GM12878 (cell line): ENCODE measurements at regions not wholly inside any gene's neighbourhood (a gene's known extent, or its start where the extent isn't known, plus 50 kb on each side); places are given as distances from the start of the nearest gene placed in this dataset.

Source experiments
- ATAC-seq: fragments of 200-7000 bp; cut with Tn5 transposase; 3 replicates; pipeline ENCODE4 v1.9.1; 2020; ENCODE audit warnings: mild to moderate bottlenecking, moderate library complexity
- BruUV-seq: library from RNA; stranded (reverse); fragments of 400-500 nt; replicated peaks from 2 replicates; lab custom pipeline; 2021; lab: Mats Ljungman, UMichigan
- CTCF ChIA-PET: fragments of 300-600 bp; sonication (Branson Sonifier 250); formaldehyde crosslinking; extraction: SDS; loops from one replicate; lab custom pipeline; 2021; ENCODE audit warnings: inconsistent platforms; lab: Yijun Ruan, JAX
- POLR2A ChIA-PET: fragments of 350-600 bp; formaldehyde crosslinking; extraction: SDS; loops from one replicate; lab custom pipeline; 2021; ENCODE audit warnings: inconsistent platforms; lab: Charles Lee
- RAD21 ChIA-PET: fragments of 300-600 bp; sonication (Branson Sonifier 250); formaldehyde crosslinking; loops from one replicate; lab custom pipeline; 2023; ENCODE audit warnings: antibody characterized with exemption; ENCODE audit not compliant: unreplicated experiment; lab: Charles Lee
- SMC1A ChIA-PET: fragments of 300-600 bp; sonication (Branson Sonifier 250); formaldehyde crosslinking; loops from one replicate; lab custom pipeline; 2023; ENCODE audit not compliant: unreplicated experiment, uncharacterized antibody; lab: Charles Lee
- DNase-seq: peaks from one replicate; pipeline ENCODE4 v3.0.0-alpha.2; 2011; ENCODE audit warnings: low read depth, low spot score
- FAIRE-seq: peaks from 3 replicates; lab custom pipeline; 2011; peaks lifted over from hg19 to GRCh38; lab: Jason Lieb, UNC
- H2AFZ ChIP-seq: 2 replicates; pipeline ENCODE4 v1.6.0; 2011; ENCODE audit warnings: low read depth, low read length, control low read depth; ENCODE audit not compliant: control insufficient read depth
- H3K27ac ChIP-seq: 2 replicates; pipeline ENCODE4 v1.5.1; 2011; ENCODE audit warnings: control low read depth; ENCODE audit not compliant: control insufficient read depth, insufficient read depth
- H3K27me3 ChIP-seq, 2 experiments: replicated peaks in 1 of 2; 2 replicates each; pipeline versions ENCODE4 v1.6.0 to v1.6.1; 2011; ENCODE audit warnings: low read length in 1 of 2; ENCODE audit not compliant: control insufficient read depth in 2 of 2, insufficient read depth in 2 of 2
- H3K36me3 ChIP-seq, 2 experiments: 2 replicates each; pipeline ENCODE4 v1.5.1; 2011; ENCODE audit warnings: low read length in 1 of 2; ENCODE audit not compliant: control insufficient read depth in 2 of 2, insufficient read depth in 2 of 2
- H3K4me1 ChIP-seq: 2 replicates; pipeline ENCODE4 v1.6.1; 2011; ENCODE audit warnings: mild to moderate bottlenecking, low read length, moderate library complexity, mixed read lengths; ENCODE audit not compliant: control insufficient read depth, insufficient read depth
- H3K4me2 ChIP-seq: 2 replicates; pipeline ENCODE4 v1.6.0; 2011; ENCODE audit warnings: control low read depth; ENCODE audit not compliant: control insufficient read depth, insufficient read depth
- H3K4me3 ChIP-seq: fragments of 200-600 bp; sonication (generic); 2 replicates; pipeline ENCODE4 v1.5.1; 2016
- H3K79me2 ChIP-seq: 2 replicates; pipeline ENCODE4 v1.6.0; 2011; ENCODE audit warnings: low read length; ENCODE audit not compliant: control insufficient read depth, insufficient read depth
- H3K9ac ChIP-seq: 2 replicates; pipeline ENCODE4 v1.8.0; 2011; ENCODE audit warnings: low read length, control low read depth, mixed read lengths; ENCODE audit not compliant: control insufficient read depth, insufficient read depth
- H3K9me3 ChIP-seq: replicated peaks from 3 replicates; pipeline ENCODE4 v1.5.1; 2011; ENCODE audit warnings: mild to moderate bottlenecking, low read length; ENCODE audit not compliant: control insufficient read depth, insufficient read depth
- H4K20me1 ChIP-seq: 2 replicates; pipeline ENCODE4 v1.6.0; 2011; ENCODE audit not compliant: control insufficient read depth, insufficient read depth
- BRCA1 ChIP-seq: IDR thresholded peaks from 2 replicates; pipeline ENCODE4 v1.6.1; 2011; ENCODE audit warnings: low read depth, low read length, improper control_type of control experiment
- SRF ChIP-seq, 2 experiments: IDR thresholded peaks; 2 replicates each; pipeline ENCODE4 v1.6.1; 2011; ENCODE audit warnings: low read depth in 2 of 2, low read length in 2 of 2, mild to moderate bottlenecking in 1 of 2, moderate library complexity in 1 of 2
- ZSCAN29 ChIP-seq: fragments of 450-650 bp; IDR thresholded peaks from 2 replicates; pipeline ENCODE4 v1.6.1; 2017; ENCODE audit warnings: mild to moderate bottlenecking, moderate library complexity
- WGBS: methylation state at CpG from one replicate; pipeline ENCODE4 v1.1.6; 2016; ENCODE audit warnings: low lambda C conversion rate; ENCODE audit not compliant: insufficient replicate concordance, insufficient coverage; ENCODE audit errors: missing lambda C conversion rate; 5-methylcytosine and 5-hydroxymethylcytosine counted together
- in situ Hi-C: fragments of 300-500 bp; cut with MboI; formaldehyde crosslinking; loops from 9 replicates; pipeline ENCODE4 v1.14.3; 2018; ENCODE audit warnings: mixed read lengths
- intact Hi-C: fragments of 100-400 bp; cut with micrococcal nuclease; formaldehyde crosslinking; loops from one replicate; pipeline ENCODE4 v1.14.2; 2022; ENCODE audit not compliant: unreplicated experiment
- TF ChIP-seq, protein P1 (sequence below), 3 experiments: IDR thresholded peaks in 2 of 3; conservative IDR thresholded peaks in 1 of 3; 2 replicates each; pipeline ENCODE4 v1.5.1; 2011; ENCODE audit warnings: low read depth in 3 of 3, low read length in 3 of 3, mild to moderate bottlenecking in 3 of 3, control low read depth in 2 of 3, moderate library complexity in 2 of 3, inconsistent platforms in 1 of 3, mixed read lengths in 1 of 3; ENCODE audit not compliant: control insufficient read depth in 2 of 3, insufficient read depth in 1 of 3; ENCODE audit errors: extremely low read depth in 1 of 3
- TF ChIP-seq, protein P2 (sequence below): fragments of 450-650 bp; IDR thresholded peaks from 2 replicates; pipeline ENCODE4 v1.6.1; 2017; ENCODE audit warnings: borderline replicate concordance

GRCh38 chr6:8499540-8499939 lies 64.2 kb upstream of the SLC35B3 start:
- no peaks in the 10 kb centered on the region for H3K36me3 ChIP-seq
- no peaks in the 10 kb centered on the region for H4K20me1 ChIP-seq
- FAIRE-seq: no peak
- WGBS: 0% methylated on average over 1 of the region's 1 CpG
- intact Hi-C loops: no loop called here
- no peak overlapping the region for H3K4me3 ChIP-seq
- RAD21 ChIA-PET: no interaction called here
- no peak overlapping the region for H2AFZ ChIP-seq
- H3K9me3 ChIP-seq: no peaks in the 10 kb centered on the region
- CTCF ChIA-PET: interaction anchor here (1.0 to 1.1 kb wide), 2 partner anchors 16 to 1930 kb away, joined by 3 to 4 read pairs; no protein-coding TSS in a partner anchor
- no peaks in the 10 kb centered on the region for H3K4me1 ChIP-seq
- no peaks in the 10 kb centered on the region for H3K27me3 ChIP-seq
- no peak for ATAC-seq
- DNase-seq: no peak
- POLR2A ChIA-PET: no interaction called here
- TF ChIP-seq, protein P1, sequence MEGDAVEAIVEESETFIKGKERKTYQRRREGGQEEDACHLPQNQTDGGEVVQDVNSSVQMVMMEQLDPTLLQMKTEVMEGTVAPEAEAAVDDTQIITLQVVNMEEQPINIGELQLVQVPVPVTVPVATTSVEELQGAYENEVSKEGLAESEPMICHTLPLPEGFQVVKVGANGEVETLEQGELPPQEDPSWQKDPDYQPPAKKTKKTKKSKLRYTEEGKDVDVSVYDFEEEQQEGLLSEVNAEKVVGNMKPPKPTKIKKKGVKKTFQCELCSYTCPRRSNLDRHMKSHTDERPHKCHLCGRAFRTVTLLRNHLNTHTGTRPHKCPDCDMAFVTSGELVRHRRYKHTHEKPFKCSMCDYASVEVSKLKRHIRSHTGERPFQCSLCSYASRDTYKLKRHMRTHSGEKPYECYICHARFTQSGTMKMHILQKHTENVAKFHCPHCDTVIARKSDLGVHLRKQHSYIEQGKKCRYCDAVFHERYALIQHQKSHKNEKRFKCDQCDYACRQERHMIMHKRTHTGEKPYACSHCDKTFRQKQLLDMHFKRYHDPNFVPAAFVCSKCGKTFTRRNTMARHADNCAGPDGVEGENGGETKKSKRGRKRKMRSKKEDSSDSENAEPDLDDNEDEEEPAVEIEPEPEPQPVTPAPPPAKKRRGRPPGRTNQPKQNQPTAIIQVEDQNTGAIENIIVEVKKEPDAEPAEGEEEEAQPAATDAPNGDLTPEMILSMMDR (IDR thresholded peaks at IDR 0.05 in 2 of 3, conservative IDR thresholded peaks at IDR 0.05 in 1 of 3; ENCODE audit: control insufficient read depth in 2 of 3, extremely low read depth in 1 of 3, insufficient read depth in 1 of 3, low read depth in 3 of 3, low read length in 3 of 3): peak; percentile 8 to 31 (median 11); a peak in 3 of 6 replicates
- TF ChIP-seq SRF (IDR thresholded peaks at IDR 0.05; ENCODE audit: low read depth in 2 of 2, low read length in 2 of 2): no peak
- BruUV-seq: no TSS peak
- no peaks in the 10 kb centered on the region for H3K79me2 ChIP-seq
- SMC1A ChIA-PET: no interaction called here
- in situ Hi-C loops: no loop called here
- H3K27ac ChIP-seq: no peak overlapping the region
- H3K4me2 ChIP-seq: no peak overlapping the region
- no peak overlapping the region for H3K9ac ChIP-seq

GRCh38 chr6:8494730-8495129 lies 59.4 kb upstream of the SLC35B3 start:
- intact Hi-C loops: no loop called here
- H3K36me3 ChIP-seq: no peaks in the 10 kb centered on the region
- ChIA-PET SMC1A (no interaction called here), CTCF (no interaction called here), RAD21 (no interaction called here)
- H2AFZ ChIP-seq: no peak overlapping the region
- ATAC-seq: peak; percentile 21; the same call in 1 of the 3 replicates
- H3K9me3 ChIP-seq: no peaks in the 10 kb centered on the region
- DNase-seq: no peak
- 12% methylated on average over 5 of the region's 5 CpGs for WGBS
- TF ChIP-seq ZSCAN29 (no peak), BRCA1 (no peak)
- TF ChIP-seq, protein P2, sequence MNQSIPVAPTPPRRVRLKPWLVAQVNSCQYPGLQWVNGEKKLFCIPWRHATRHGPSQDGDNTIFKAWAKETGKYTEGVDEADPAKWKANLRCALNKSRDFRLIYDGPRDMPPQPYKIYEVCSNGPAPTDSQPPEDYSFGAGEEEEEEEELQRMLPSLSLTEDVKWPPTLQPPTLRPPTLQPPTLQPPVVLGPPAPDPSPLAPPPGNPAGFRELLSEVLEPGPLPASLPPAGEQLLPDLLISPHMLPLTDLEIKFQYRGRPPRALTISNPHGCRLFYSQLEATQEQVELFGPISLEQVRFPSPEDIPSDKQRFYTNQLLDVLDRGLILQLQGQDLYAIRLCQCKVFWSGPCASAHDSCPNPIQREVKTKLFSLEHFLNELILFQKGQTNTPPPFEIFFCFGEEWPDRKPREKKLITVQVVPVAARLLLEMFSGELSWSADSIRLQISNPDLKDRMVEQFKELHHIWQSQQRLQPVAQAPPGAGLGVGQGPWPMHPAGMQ: no peak
- TF ChIP-seq, all 136 proteins: peak for 0
- Histone ChIP-seq H3K4me2 (no peak overlapping the region), H3K4me3 (no peak overlapping the region), H3K79me2 (no peaks in the 10 kb centered on the region), H3K4me1 (no peaks in the 10 kb centered on the region), H3K27me3 (no peaks in the 10 kb centered on the region), H3K27ac (no peak overlapping the region), H3K9ac (no peak overlapping the region), H4K20me1 (no peaks in the 10 kb centered on the region)
- no TSS peak for BruUV-seq
- in situ Hi-C loops: no loop called here
- no peak for FAIRE-seq
- POLR2A ChIA-PET: no interaction called here
